OCI-LY7 (cell line): ENCODE measurements at regions not wholly inside any gene's neighbourhood (a gene's known extent, or its start where the extent isn't known, plus 50 kb on each side); places are given as distances from the start of the nearest gene placed in this dataset.

Experiments
- BruUV-seq: library from RNA; stranded (reverse); fragments of 400-500 nt; replicated peaks from 2 replicates; lab custom pipeline; 2021; lab: Mats Ljungman, UMichigan
- CTCF ChIA-PET: fragments of 300-600 bp; sonication (Branson Sonifier 250); formaldehyde crosslinking; loops from one replicate; lab custom pipeline; 2022; ENCODE audit warnings: antibody characterized with exemption; ENCODE audit not compliant: unreplicated experiment; lab: Charles Lee
- POLR2A ChIA-PET: fragments of 300-600 bp; sonication (Branson Sonifier 250); formaldehyde crosslinking; loops from one replicate; lab custom pipeline; 2022; ENCODE audit warnings: antibody characterized with exemption; lab: Charles Lee
- DNase-seq: peaks from one replicate; pipeline ENCODE4 v3.0.0-alpha.2; 2015; ENCODE audit warnings: low spot score
- H2AFZ ChIP-seq: fragments of 200-600 bp; sonication (generic), shearing (Covaris generic); 2 replicates; pipeline ENCODE4 v1.6.1; 2014; ENCODE audit warnings: mild to moderate bottlenecking, antibody characterized with exemption, low read length, moderate library complexity
- H3K27ac ChIP-seq: fragments of 200-600 bp; sonication (generic); 2 replicates; pipeline ENCODE4 v1.5.1; 2014; ENCODE audit warnings: mixed run types, low read depth, mild to moderate bottlenecking, moderate library complexity, low read length, inconsistent platforms; ENCODE audit not compliant: poor library complexity, severe bottlenecking
- H3K36me3 ChIP-seq: fragments of 200-600 bp; sonication (generic); 2 replicates; pipeline ENCODE4 v1.6.1; 2014; ENCODE audit warnings: mild to moderate bottlenecking, antibody characterized with exemption, low read length, moderate library complexity, mixed read lengths; ENCODE audit not compliant: insufficient read depth
- H3K4me1 ChIP-seq: fragments of 200-600 bp; sonication (generic); 2 replicates; pipeline ENCODE4 v1.5.1; 2014; ENCODE audit warnings: mild to moderate bottlenecking, low read length; ENCODE audit not compliant: insufficient read depth, poor library complexity, severe bottlenecking
- H3K4me2 ChIP-seq: fragments of 200-600 bp; sonication (generic); 2 replicates; pipeline ENCODE4 v1.6.1; 2014; ENCODE audit warnings: mild to moderate bottlenecking, low read length
- H3K4me3 ChIP-seq: fragments of 200-600 bp; sonication (generic); 2 replicates; pipeline ENCODE4 v1.5.1; 2014; ENCODE audit warnings: mild to moderate bottlenecking, low read depth, low read length; ENCODE audit not compliant: poor library complexity, severe bottlenecking
- H3K79me2 ChIP-seq: fragments of 200-600 bp; sonication (generic); 2 replicates; pipeline ENCODE4 v1.6.1; 2016; ENCODE audit warnings: low read depth, mild to moderate bottlenecking, low read length, moderate library complexity, mixed read lengths; ENCODE audit not compliant: insufficient read depth
- H3K9me2 ChIP-seq: fragments of 200-600 bp; sonication (generic); 2 replicates; pipeline ENCODE4 v1.6.1; 2016; ENCODE audit warnings: mild to moderate bottlenecking, low read length, mixed read lengths; ENCODE audit not compliant: insufficient read depth
- H3K9me3 ChIP-seq: fragments of 200-600 bp; sonication (generic); 2 replicates; pipeline ENCODE4 v1.6.1; 2014; ENCODE audit warnings: mild to moderate bottlenecking, mixed run types, low read length, mixed read lengths
- H4K20me1 ChIP-seq: fragments of 200-600 bp; sonication (generic); 2 replicates; pipeline ENCODE4 v1.6.1; 2014; ENCODE audit warnings: mild to moderate bottlenecking, antibody characterized with exemption, low read length, moderate library complexity, mixed read lengths; ENCODE audit not compliant: insufficient read depth
- EZH2phosphoT487 ChIP-seq: fragments of 200-600 bp; sonication (generic); IDR thresholded peaks from 2 replicates; pipeline ENCODE4 v1.6.1; 2018; ENCODE audit warnings: low read depth, borderline replicate concordance, mild to moderate bottlenecking, mixed run types, antibody characterized with exemption, low read length, moderate library complexity, mixed read lengths
- intact Hi-C: fragments of 100-400 bp; cut with micrococcal nuclease; formaldehyde crosslinking; loops from one replicate; pipeline ENCODE4 v1.10.0; 2022; ENCODE audit not compliant: unreplicated experiment
- TF ChIP-seq, protein P1 (sequence below): fragments of 200-600 bp; sonication (generic); conservative IDR thresholded peaks from 2 replicates; pipeline ENCODE4 v1.5.1; 2014; ENCODE audit warnings: mild to moderate bottlenecking, antibody characterized with exemption, low read length, moderate library complexity, mixed read lengths

DNA sequence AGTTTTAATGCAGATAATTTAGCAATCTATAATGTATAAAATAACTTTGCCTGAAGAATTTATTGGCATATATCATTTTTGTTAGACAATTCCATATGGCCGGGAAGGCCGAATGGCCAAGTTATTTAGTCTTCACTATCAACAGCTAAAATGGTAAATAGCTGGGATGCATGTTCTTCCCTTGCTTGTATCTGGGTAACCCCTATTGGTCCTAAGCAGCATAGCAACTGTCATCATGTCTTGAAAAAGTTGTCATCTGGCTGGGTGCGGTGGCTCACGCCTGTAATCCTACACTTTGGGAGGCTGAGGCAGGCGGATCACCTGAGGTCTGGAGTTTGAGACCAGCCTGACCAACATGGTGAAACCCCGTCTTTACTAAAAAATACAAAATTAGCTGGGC lies 340.0 kb upstream of the DPYD start:
- H3K4me2 ChIP-seq, result no peak overlapping the region
- H3K9me3 ChIP-seq, result no peaks in the 10 kb centered on the region
- BruUV-seq, result no TSS peak
- H4K20me1 ChIP-seq, result no peaks in the 10 kb centered on the region
- no peak overlapping the region for H3K27ac ChIP-seq
- ChIA-PET POLR2A (no interaction called here), CTCF (no interaction called here)
- H3K79me2 ChIP-seq, result no peaks in the 10 kb centered on the region
- H3K4me1 ChIP-seq, result no peaks in the 10 kb centered on the region
- H3K36me3 ChIP-seq, result no peaks in the 10 kb centered on the region
- DNase-seq, result no peak
- TF ChIP-seq EZH2phosphoT487, result no peak
- TF ChIP-seq, protein P1, sequence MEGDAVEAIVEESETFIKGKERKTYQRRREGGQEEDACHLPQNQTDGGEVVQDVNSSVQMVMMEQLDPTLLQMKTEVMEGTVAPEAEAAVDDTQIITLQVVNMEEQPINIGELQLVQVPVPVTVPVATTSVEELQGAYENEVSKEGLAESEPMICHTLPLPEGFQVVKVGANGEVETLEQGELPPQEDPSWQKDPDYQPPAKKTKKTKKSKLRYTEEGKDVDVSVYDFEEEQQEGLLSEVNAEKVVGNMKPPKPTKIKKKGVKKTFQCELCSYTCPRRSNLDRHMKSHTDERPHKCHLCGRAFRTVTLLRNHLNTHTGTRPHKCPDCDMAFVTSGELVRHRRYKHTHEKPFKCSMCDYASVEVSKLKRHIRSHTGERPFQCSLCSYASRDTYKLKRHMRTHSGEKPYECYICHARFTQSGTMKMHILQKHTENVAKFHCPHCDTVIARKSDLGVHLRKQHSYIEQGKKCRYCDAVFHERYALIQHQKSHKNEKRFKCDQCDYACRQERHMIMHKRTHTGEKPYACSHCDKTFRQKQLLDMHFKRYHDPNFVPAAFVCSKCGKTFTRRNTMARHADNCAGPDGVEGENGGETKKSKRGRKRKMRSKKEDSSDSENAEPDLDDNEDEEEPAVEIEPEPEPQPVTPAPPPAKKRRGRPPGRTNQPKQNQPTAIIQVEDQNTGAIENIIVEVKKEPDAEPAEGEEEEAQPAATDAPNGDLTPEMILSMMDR, result no peak
- H2AFZ ChIP-seq, result no peak overlapping the region
- no peak overlapping the region for H3K4me3 ChIP-seq
- no peaks in the 10 kb centered on the region for H3K9me2 ChIP-seq
- intact Hi-C loops, result no loop called here

DNA sequence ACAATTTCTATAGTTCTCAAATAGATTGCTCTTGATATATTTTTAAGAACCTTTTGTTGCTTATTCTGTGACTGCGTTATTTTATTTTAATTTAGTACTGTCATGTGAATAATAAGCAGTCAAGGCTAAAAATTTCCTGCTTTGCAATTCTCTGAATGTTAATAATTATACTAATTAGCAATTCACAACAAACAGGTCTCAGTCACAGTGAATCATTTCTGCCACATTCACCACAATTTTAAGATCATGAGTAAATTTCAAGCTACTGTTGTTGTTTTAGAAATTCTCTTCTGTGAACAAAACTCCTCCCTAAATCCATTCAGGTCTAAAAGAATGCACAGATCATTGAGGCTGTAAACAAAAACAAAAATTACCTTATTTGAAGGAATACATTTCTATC lies 339.6 kb upstream of the DPYD start:
- intact Hi-C loops, result no loop called here
- Histone ChIP-seq H3K27ac (no peak overlapping the region), H3K36me3 (no peaks in the 10 kb centered on the region), H3K4me1 (no peaks in the 10 kb centered on the region), H3K9me2 (no peaks in the 10 kb centered on the region), H3K79me2 (no peaks in the 10 kb centered on the region), H3K9me3 (no peaks in the 10 kb centered on the region), H3K4me3 (no peak overlapping the region), H4K20me1 (no peaks in the 10 kb centered on the region), H3K4me2 (no peak overlapping the region), H2AFZ (no peak overlapping the region)
- no peak for TF ChIP-seq EZH2phosphoT487
- TF ChIP-seq, protein P1, result no peak
- CTCF ChIA-PET, result no interaction called here
- BruUV-seq, result no TSS peak
- POLR2A ChIA-PET, result no interaction called here
- DNase-seq, result no peak

DNA sequence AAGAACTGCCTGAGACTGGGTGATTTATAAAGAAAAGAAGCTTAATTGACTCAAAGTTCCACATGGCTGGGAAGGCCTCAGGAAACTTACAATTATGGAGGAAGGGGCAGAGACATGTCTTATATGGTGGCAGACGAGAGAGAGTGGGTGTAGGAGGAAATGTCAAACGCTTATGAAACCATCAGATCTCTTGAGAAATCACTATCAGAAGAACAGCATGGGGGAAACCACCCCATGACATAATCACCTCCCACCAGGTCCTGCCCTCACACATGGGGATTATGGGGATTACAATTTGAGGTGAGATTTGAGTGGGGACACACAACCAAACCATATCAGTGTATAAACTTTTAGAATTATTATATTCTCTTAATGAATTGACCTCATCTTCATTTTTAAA lies 335.9 kb upstream of the DPYD start:
- no peaks in the 10 kb centered on the region for H3K9me3 ChIP-seq
- no peak for DNase-seq
- intact Hi-C loops, result no loop called here
- TF ChIP-seq, protein P1, result no peak
- no peak for TF ChIP-seq EZH2phosphoT487
- no peaks in the 10 kb centered on the region for H4K20me1 ChIP-seq
- H3K4me2 ChIP-seq, result no peak overlapping the region
- no peak overlapping the region for H3K4me3 ChIP-seq
- no TSS peak for BruUV-seq
- ChIA-PET CTCF (no interaction called here), POLR2A (no interaction called here)
- no peaks in the 10 kb centered on the region for H3K36me3 ChIP-seq
- no peaks in the 10 kb centered on the region for H3K79me2 ChIP-seq
- no peak overlapping the region for H2AFZ ChIP-seq
- no peaks in the 10 kb centered on the region for H3K9me2 ChIP-seq
- H3K27ac ChIP-seq, result no peak overlapping the region
- H3K4me1 ChIP-seq, result no peaks in the 10 kb centered on the region
